Skeletal muscle satellite cell (primary cell): ENCODE measurements at regions not wholly inside any gene's neighbourhood (a gene's known extent, or its start where the extent isn't known, plus 50 kb on each side); places are given as distances from the start of the nearest gene placed in this dataset.
"Not testable (repeated sequence)": the region's sequence is repeated elsewhere in the genome, so short reads cannot be mapped to it uniquely, and the experiment has no call there.

Experiments used
- H3K27me3 ChIP-seq: 2 replicates; pipeline ENCODE4 v1.7.0; 2013; ENCODE audit warnings: low read length; ENCODE audit not compliant: control insufficient read depth, insufficient read depth
- H3K36me3 ChIP-seq: 2 replicates; pipeline ENCODE4 v1.7.0; 2013; ENCODE audit warnings: mild to moderate bottlenecking, control low read depth, low read length; ENCODE audit not compliant: insufficient read depth
- H3K4me1 ChIP-seq: 2 replicates; pipeline ENCODE4 v1.7.0; 2013; ENCODE audit warnings: low read length; ENCODE audit not compliant: control insufficient read depth, insufficient read depth
- H3K4me2 ChIP-seq: 2 replicates; pipeline ENCODE4 v1.7.0; 2013; ENCODE audit warnings: mild to moderate bottlenecking, low read length
- H3K4me3 ChIP-seq: 2 replicates; pipeline ENCODE4 v1.7.0; 2013; ENCODE audit warnings: low read length
- H3K9ac ChIP-seq: 2 replicates; pipeline ENCODE4 v1.7.0; 2013; ENCODE audit warnings: mild to moderate bottlenecking, low read depth, low read length, moderate library complexity
- H3K9me3 ChIP-seq: replicated peaks from 2 replicates; pipeline ENCODE4 v1.7.0; 2013; ENCODE audit warnings: mild to moderate bottlenecking, control low read depth, low read length

DNA sequence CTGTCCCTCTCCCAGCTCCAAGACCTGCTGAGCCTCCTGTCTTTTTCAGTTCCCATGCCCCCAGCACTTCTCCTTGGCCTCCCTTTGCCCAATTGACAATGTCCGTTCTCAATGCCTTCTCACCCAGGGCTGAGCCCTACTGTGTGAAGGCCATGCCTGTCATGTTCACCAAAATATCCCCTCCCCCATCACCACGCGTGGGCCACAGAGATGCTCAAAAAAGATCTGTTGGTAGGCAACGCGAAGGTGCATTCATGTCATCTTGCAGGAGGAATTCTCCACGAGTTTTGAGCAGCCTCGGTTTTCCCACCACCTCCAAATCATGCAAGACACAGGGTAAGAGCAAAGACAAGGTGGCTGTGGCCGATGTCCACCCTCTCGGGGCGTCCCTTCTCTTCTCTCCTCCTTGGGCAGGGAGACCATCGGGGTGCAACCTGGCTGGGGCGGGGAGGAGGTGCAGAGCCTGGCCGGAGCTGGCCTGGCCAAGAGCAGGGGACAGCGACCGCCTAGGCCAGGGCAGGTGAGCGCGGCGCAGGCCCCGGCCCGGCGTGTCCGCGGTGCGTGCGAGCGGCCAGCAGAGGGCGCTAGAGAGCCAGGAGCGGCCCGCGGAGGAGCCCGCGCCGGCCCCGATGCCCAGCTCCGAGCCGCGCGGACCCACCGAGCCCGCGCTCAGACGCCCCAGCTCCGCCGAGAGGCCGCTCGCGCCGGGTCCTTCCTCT lies 56.3 kb upstream of the KRTAP5-11 start:
- not testable (repeated sequence) for H3K9me3 ChIP-seq, H3K36me3 ChIP-seq, H3K4me1 ChIP-seq, H3K9ac ChIP-seq, H3K27me3 ChIP-seq
- Histone ChIP-seq H3K4me3 (peak overlapping the region; percentile 56), H3K4me2 (peak overlapping the region; percentile 76)

GRCh38 chr11:71639520-71639849 lies 56.8 kb upstream of the KRTAP5-11 start:
- peak overlapping the region; percentile 56 for H3K4me3 ChIP-seq
- H3K27me3 ChIP-seq, H3K9me3 ChIP-seq, H3K36me3 ChIP-seq, H3K4me1 ChIP-seq, H3K9ac ChIP-seq: not testable (repeated sequence)
- H3K4me2 ChIP-seq = peak overlapping the region; percentile 76

DNA sequence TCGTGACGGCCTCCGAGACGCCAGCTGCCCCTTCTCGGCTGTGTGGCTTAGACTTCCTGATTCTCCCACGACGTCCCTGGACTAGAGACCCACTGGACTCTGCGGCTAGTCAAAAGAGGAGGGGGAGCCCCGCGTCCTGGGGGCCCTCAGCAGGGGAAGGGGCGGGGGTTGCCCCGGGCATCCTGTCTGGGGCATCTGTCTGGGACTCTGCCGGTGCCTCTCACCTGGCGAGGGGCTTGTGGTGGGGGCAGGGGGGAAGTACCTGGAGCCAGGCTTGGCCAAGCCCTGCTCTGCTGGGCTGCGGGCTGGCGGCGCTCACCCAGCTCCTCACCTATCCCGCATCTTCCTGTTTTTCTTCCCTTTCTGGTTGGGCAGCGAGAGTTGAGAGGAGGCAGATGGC lies 57.2 kb upstream of the KRTAP5-11 start:
- not testable (repeated sequence) for H3K4me1 ChIP-seq, H3K9ac ChIP-seq, H3K27me3 ChIP-seq, H3K4me3 ChIP-seq, H3K9me3 ChIP-seq, H3K4me2 ChIP-seq, H3K36me3 ChIP-seq

DNA sequence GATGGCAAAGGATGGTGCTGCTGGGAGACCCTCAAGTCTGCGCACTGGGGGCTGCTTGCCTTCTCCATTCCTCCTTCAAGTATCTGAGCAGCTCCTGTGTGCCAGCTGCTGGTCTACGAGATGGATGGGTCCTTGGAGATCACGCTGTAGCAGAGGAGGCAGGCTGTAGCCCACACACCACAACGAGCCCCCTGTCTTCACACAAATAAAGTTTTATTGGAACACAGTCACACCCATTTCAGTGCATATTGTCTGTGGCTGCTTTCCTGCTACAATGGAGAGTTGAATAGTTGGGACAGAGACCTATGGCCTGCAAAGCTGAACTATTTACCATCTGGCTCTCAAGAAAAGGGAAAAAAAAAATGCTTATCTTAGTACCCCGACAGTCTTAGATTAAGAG lies 64.4 kb upstream of the KRTAP5-11 start:
- H3K4me2 ChIP-seq, H3K27me3 ChIP-seq, H3K4me1 ChIP-seq, H3K9me3 ChIP-seq, H3K36me3 ChIP-seq, H3K9ac ChIP-seq, H3K4me3 ChIP-seq: not testable (repeated sequence)

- not testable (repeated sequence) for H3K4me1 ChIP-seq, H3K36me3 ChIP-seq, H3K4me3 ChIP-seq, H3K9me3 ChIP-seq, H3K9ac ChIP-seq, H3K4me2 ChIP-seq, H3K27me3 ChIP-seq
Observed at GRCh38 chr11:71652998-71653397, 70.3 kb upstream of the KRTAP5-11 start.

GRCh38 chr11:71654423-71654822 lies 71.7 kb upstream of the KRTAP5-11 start:
- not testable (repeated sequence) for H3K4me2 ChIP-seq, H3K36me3 ChIP-seq, H3K9ac ChIP-seq, H3K27me3 ChIP-seq, H3K4me3 ChIP-seq, H3K9me3 ChIP-seq, H3K4me1 ChIP-seq

DNA sequence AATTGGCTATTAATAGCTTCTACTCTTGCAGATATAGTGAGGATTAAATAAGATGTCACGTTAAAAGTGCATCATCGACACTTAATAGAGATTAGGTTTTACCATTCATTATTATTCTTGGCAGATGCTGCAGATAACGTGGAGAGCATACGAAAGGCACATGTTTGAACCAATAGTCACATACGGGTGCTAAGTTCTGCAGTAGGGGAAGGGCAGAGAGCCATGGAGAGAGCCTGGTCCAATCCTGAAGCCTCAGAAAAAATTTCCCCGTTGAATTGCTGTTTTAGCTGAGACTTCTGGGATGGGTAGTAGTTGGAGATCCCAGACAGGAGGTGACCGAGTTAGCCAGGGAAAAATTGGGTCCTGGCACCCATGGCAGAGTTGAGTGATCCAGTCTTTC lies 72.4 kb upstream of the KRTAP5-11 start:
- not testable (repeated sequence) for H3K27me3 ChIP-seq, H3K9me3 ChIP-seq, H3K4me2 ChIP-seq, H3K9ac ChIP-seq, H3K4me1 ChIP-seq, H3K36me3 ChIP-seq, H3K4me3 ChIP-seq

DNA sequence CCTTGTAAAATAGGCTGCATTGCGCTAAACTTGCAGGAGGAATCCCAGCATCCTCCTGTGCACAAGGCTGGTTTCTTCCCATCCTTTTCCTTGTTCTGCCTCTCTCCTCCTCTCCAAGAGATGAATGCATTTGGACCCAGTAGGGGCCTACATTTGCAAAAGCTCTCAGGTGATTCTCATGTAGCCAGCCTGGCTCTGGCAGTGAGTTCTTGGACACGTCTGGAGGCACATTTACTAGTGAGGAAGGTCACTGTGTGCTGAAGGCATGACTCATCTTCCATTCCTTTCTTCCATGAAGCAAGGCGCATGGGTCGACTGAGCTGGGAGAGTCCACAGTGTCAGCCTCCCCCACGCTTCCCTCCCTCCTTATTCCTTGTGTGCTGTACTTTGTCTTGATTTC lies 73.8 kb upstream of the KRTAP5-11 start:
- not testable (repeated sequence) for H3K36me3 ChIP-seq, H3K27me3 ChIP-seq, H3K9me3 ChIP-seq, H3K4me2 ChIP-seq, H3K9ac ChIP-seq, H3K4me1 ChIP-seq, H3K4me3 ChIP-seq

DNA sequence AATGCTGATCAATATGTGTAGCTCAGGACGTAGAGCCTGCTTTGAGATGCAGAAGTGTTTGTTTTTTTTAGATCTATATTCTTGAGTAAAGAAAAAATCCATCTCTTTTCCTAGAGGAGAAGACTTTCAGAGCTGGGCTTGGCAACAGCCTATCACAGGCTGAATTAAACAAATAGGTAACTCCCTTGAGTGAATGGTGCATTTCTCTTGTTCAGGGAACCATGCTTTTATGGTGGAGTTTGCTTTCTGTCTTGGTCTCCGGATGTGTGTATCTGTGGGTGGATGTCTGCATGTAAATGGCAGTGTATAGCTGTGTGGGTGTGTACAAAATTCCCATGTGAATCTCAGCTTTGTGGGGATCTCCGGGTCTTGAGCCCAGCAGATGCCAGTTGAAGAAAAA lies 82.3 kb upstream of the KRTAP5-11 start:
- H3K27me3 ChIP-seq, H3K36me3 ChIP-seq, H3K9ac ChIP-seq, H3K4me3 ChIP-seq, H3K4me2 ChIP-seq, H3K9me3 ChIP-seq, H3K4me1 ChIP-seq: not testable (repeated sequence)

DNA sequence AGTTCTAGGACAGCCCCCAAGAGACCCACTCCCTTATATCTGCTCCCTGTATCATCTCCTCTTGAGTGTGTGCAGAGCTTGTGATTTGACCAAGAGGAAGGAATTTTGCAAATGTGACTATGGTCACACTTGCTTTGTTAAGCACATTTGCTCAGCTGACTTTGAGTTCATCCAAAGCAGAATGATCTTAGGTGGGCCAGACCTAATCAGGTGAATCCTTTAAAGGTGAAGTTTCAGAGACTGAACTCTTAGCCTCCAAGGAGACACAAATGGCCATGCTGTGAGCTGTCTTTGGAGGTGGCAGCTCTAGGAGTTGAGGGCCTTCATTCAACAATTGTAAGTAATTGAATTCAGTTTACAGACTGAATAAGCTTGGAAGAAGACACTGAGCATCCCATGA lies 115.4 kb upstream of the KRTAP5-11 start:
- not testable (repeated sequence) for H3K4me3 ChIP-seq, H3K9me3 ChIP-seq, H3K27me3 ChIP-seq, H3K4me1 ChIP-seq, H3K36me3 ChIP-seq, H3K4me2 ChIP-seq, H3K9ac ChIP-seq

GRCh38 chr11:71698961-71699360 lies 116.3 kb upstream of the KRTAP5-11 start:
- not testable (repeated sequence) for H3K9me3 ChIP-seq, H3K9ac ChIP-seq, H3K4me2 ChIP-seq, H3K27me3 ChIP-seq, H3K36me3 ChIP-seq, H3K4me3 ChIP-seq, H3K4me1 ChIP-seq

DNA sequence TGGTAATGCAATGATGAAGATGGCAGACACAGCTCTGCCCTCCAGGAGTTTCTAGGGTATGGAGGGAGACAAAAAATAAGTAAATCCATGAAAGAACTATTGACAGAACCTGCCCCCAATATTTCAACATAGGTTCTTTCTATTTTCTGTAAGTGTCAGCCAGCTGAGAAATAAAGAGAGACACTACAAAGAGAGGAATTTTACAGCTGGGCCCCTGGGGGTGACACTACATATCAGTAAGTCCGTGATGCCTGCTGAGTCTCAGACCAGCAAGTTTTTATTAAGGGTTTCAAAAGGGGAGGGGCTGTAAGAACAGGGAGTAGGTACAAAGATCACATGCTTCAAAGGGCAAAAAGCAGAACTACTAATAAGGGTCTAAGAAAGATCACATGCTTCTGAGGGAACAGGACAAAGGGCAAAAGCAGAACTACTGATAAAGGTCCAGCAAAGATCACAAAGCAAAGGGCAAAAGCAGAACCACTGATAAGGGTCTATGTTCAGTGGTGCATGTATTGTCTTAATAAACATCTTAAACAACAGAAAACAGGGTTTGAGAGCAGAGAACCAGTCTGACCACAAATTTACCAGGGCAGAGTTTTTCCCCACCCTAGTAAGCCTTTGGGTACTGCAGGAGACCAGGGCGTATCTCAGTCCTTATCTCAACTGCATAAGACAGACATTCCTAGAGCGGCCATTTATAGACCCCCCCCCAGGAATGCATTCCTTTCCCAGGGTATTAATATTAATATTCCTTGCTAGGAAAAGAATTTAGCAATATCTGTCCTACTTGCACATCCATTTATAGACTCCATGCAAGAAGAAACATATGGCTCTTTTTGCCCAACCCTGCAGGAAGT lies 119.0 kb upstream of the KRTAP5-11 start:
- not testable (repeated sequence) for H3K9me3 ChIP-seq, H3K4me3 ChIP-seq, H3K27me3 ChIP-seq, H3K4me2 ChIP-seq, H3K4me1 ChIP-seq, H3K36me3 ChIP-seq, H3K9ac ChIP-seq
